ENCODE measurements at regions not wholly inside any gene's neighbourhood (a gene's known extent, or its start where the extent isn't known, plus 50 kb on each side); places are given as distances from the start of the nearest gene placed in this dataset.

- Histone ChIP-seq H3K9ac (ENCODE audit: extremely low read depth, low read length, poor library complexity, severe bottlenecking) (no peak overlapping the region), H3K9me3 (ENCODE audit: control insufficient read depth, low read length) (no peaks in the 10 kb centered on the region), H3K36me3 (ENCODE audit: control insufficient read depth, insufficient read depth, low read length) (no peaks in the 10 kb centered on the region), H3K27ac (ENCODE audit: low read depth, low read length) (no peak overlapping the region), H3K4me1 (ENCODE audit: control insufficient read depth, insufficient read depth, low read length) (peaks cover 4% of the 10 kb centered on the region), H3K4me3 (ENCODE audit: low read length) (no peak overlapping the region), H3K27me3 (ENCODE audit: control insufficient read depth, insufficient read depth, low read length, poor library complexity, severe bottlenecking) (peaks cover 5% of the 10 kb centered on the region)
- no peak for TF ChIP-seq CTCF (conservative IDR thresholded peaks at IDR 0.05)
- Mint-ChIP-seq H3K9me3 (no peaks in the 10 kb centered on the region), H3K4me3 (no peak overlapping the region), H3K27ac (no peak overlapping the region), H3K27me3 (ENCODE audit: insufficient read depth) (peaks cover 26% of the 10 kb centered on the region), H3K36me3 (ENCODE audit: low read depth) (no peaks in the 10 kb centered on the region), H3K4me1 (peaks cover 13% of the 10 kb centered on the region)
- 87 to 89% methylated on average over 2 to 5 of the region's 5 CpGs for WGBS, 2 experiments (ENCODE audit: insufficient coverage in 1 of 2, insufficient read length in 1 of 2)
- DNase-seq = no peak
Observed at GRCh38 chr11:115926138-115926537, 421.9 kb upstream of the CADM1 start.

GRCh38 chr11:115925568-115926090 is 421.4 kb upstream of the CADM1 start:
- Histone ChIP-seq H3K27ac (ENCODE audit: low read depth, low read length) (no peak overlapping the region), H3K9ac (ENCODE audit: extremely low read depth, low read length, poor library complexity, severe bottlenecking) (no peak overlapping the region), H3K27me3 (ENCODE audit: control insufficient read depth, insufficient read depth, low read length, poor library complexity, severe bottlenecking) (peaks cover 5% of the 10 kb centered on the region), H3K36me3 (ENCODE audit: control insufficient read depth, insufficient read depth, low read length) (no peaks in the 10 kb centered on the region), H3K9me3 (ENCODE audit: control insufficient read depth, low read length) (no peaks in the 10 kb centered on the region), H3K4me3 (ENCODE audit: low read length) (no peak overlapping the region), H3K4me1 (ENCODE audit: control insufficient read depth, insufficient read depth, low read length) (peaks cover 4% of the 10 kb centered on the region)
- H3K27me3 Mint-ChIP-seq (ENCODE audit: insufficient read depth) = peaks cover 28% of the 10 kb centered on the region
- H3K4me1 Mint-ChIP-seq = peaks cover 13% of the 10 kb centered on the region
- WGBS, 2 experiments (ENCODE audit: insufficient coverage in 1 of 2, insufficient read length in 1 of 2) = 84% methylated on average over 3 of the region's 3 CpGs; no CpG with 5 or more reads in 1 of the 2 experiments
- H3K36me3 Mint-ChIP-seq (ENCODE audit: low read depth) = no peaks in the 10 kb centered on the region
- no peak for TF ChIP-seq CTCF (conservative IDR thresholded peaks at IDR 0.05)
- H3K4me3 Mint-ChIP-seq = no peak overlapping the region
- DNase-seq = no peak
- no peaks in the 10 kb centered on the region for H3K9me3 Mint-ChIP-seq
- H3K27ac Mint-ChIP-seq = no peak overlapping the region

GRCh38 chr11:115924744-115925567 is 420.7 kb upstream of the CADM1 start:
- Histone ChIP-seq H3K27ac (ENCODE audit: low read depth, low read length) (no peak overlapping the region), H3K9me3 (ENCODE audit: control insufficient read depth, low read length) (no peaks in the 10 kb centered on the region), H3K4me3 (ENCODE audit: low read length) (no peak overlapping the region), H3K36me3 (ENCODE audit: control insufficient read depth, insufficient read depth, low read length) (no peaks in the 10 kb centered on the region), H3K9ac (ENCODE audit: extremely low read depth, low read length, poor library complexity, severe bottlenecking) (no peak overlapping the region), H3K27me3 (ENCODE audit: control insufficient read depth, insufficient read depth, low read length, poor library complexity, severe bottlenecking) (peaks cover 5% of the 10 kb centered on the region), H3K4me1 (ENCODE audit: control insufficient read depth, insufficient read depth, low read length) (peaks cover 4% of the 10 kb centered on the region)
- no peaks in the 10 kb centered on the region for H3K9me3 Mint-ChIP-seq
- H3K36me3 Mint-ChIP-seq (ENCODE audit: low read depth) = no peaks in the 10 kb centered on the region
- WGBS, 2 experiments (ENCODE audit: insufficient coverage in 1 of 2, insufficient read length in 1 of 2) = 89 to 93% methylated on average over 5 to 6 of the region's 6 CpGs
- TF ChIP-seq CTCF (conservative IDR thresholded peaks at IDR 0.05) = no peak
- no peak overlapping the region for H3K27ac Mint-ChIP-seq
- H3K27me3 Mint-ChIP-seq (ENCODE audit: insufficient read depth) = peaks cover 26% of the 10 kb centered on the region
- peaks cover 8% of the 10 kb centered on the region for H3K4me1 Mint-ChIP-seq
- DNase-seq = no peak
- no peak overlapping the region for H3K4me3 Mint-ChIP-seq

Data from endodermal cell (in vitro differentiated cells).